Gastrocnemius medialis (tissue), 4 donors: ENCODE measurements at regions not wholly inside any gene's neighbourhood (a gene's known extent, or its start where the extent isn't known, plus 50 kb on each side); places are given as distances from the start of the nearest gene placed in this dataset.

ENCODE experiments used
- POLR2A ChIP-seq, 2 donors: fragments of 450-650 bp; IDR thresholded peaks; one replicate each; pipeline ENCODE4 v1.6.1; 2017; ENCODE audit warnings: antibody characterized with exemption in 2 of 2, mild to moderate bottlenecking in 2 of 2, moderate library complexity in 2 of 2
- TF ChIP-seq, protein P1 (sequence below), 5 experiments: fragments of 450-650 bp in 3 of 5; fragments of 200-600 bp in 2 of 5; sonication (generic) in 2 of 5; IDR thresholded peaks in 4 of 5; conservative IDR thresholded peaks in 1 of 5; 1 replicate in 4 of 5; 2 replicates in 1 of 5; pipeline ENCODE4 v1.5.1; 2016 to 2019; ENCODE audit warnings: antibody characterized with exemption in 5 of 5, mild to moderate bottlenecking in 3 of 5, moderate library complexity in 3 of 5

- TF ChIP-seq POLR2A (IDR thresholded peaks at IDR 0.05): no peak
- TF ChIP-seq, protein P1, sequence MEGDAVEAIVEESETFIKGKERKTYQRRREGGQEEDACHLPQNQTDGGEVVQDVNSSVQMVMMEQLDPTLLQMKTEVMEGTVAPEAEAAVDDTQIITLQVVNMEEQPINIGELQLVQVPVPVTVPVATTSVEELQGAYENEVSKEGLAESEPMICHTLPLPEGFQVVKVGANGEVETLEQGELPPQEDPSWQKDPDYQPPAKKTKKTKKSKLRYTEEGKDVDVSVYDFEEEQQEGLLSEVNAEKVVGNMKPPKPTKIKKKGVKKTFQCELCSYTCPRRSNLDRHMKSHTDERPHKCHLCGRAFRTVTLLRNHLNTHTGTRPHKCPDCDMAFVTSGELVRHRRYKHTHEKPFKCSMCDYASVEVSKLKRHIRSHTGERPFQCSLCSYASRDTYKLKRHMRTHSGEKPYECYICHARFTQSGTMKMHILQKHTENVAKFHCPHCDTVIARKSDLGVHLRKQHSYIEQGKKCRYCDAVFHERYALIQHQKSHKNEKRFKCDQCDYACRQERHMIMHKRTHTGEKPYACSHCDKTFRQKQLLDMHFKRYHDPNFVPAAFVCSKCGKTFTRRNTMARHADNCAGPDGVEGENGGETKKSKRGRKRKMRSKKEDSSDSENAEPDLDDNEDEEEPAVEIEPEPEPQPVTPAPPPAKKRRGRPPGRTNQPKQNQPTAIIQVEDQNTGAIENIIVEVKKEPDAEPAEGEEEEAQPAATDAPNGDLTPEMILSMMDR (IDR thresholded peaks at IDR 0.05 in 4 of 5, conservative IDR thresholded peaks at IDR 0.05 in 1 of 5): no peak
Observed at GRCh38 chr2:126979039-126980003, 80.6 kb downstream of the TEX51 start.
